ENCODE measurements at regions not wholly inside any gene's neighbourhood (a gene's known extent, or its start where the extent isn't known, plus 50 kb on each side); places are given as distances from the start of the nearest gene placed in this dataset.

DNA sequence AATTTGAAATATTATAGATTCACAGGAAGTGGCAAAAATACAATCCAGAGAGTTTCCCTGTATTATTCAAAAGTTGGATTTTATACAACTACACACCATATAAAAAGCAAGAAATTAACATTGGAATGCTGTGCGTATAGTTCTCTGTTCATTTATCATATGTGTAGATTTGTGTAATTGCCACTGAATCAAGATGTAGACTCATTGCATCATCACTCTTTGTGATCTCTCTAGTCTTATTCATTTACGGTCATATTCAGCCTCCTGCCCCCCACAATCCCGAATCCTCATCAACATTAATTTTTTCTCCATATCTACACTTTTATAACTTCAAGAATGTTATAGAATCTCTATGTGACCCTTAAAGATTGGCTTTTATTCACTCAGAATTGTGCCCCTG lies 390.6 kb upstream of the B3GAT1 start:
- FAIRE-seq (no peak), DNase-seq (ENCODE audit: extremely low read depth in 1 of 4, low spot score in 3 of 4) (no peak), ATAC-seq (no peak)
- H3K4me2 ChIP-seq (ENCODE audit: insufficient read depth, low read length) = no peak overlapping the region
- TF ChIP-seq, protein P1, sequence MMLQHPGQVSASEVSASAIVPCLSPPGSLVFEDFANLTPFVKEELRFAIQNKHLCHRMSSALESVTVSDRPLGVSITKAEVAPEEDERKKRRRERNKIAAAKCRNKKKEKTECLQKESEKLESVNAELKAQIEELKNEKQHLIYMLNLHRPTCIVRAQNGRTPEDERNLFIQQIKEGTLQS (IDR thresholded peaks at IDR 0.05) = peak; percentile 62
- TF ChIP-seq, protein P1 (CRISPR knock-in tag; conservative IDR thresholded peaks at IDR 0.05) = no peak
- TF ChIP-seq CEBPB (tag; IDR thresholded peaks at IDR 0.05) (0 out of 2 replicates have a peak, but pooled peaks have one; percentile 12), CEBPG (CRISPR knock-in tag; IDR thresholded peaks at IDR 0.05) (no peak), CEBPG (tag; conservative IDR thresholded peaks at IDR 0.05 in 1 of 2, IDR thresholded peaks at IDR 0.05 in 1 of 2) (peak; percentile 22 to 68; a peak in 3 of 4 replicates), EP300 (IDR thresholded peaks at IDR 0.05; ENCODE audit: low read length) (no peak)
- no peak overlapping the region for H2AFZ ChIP-seq (ENCODE audit: low read depth, low read length)
- H3K9ac ChIP-seq (ENCODE audit: insufficient read depth in 1 of 2, low read depth in 2 of 2, low read length in 2 of 2) = no peak overlapping the region
- H3K36me3 ChIP-seq (ENCODE audit: control insufficient read depth, insufficient read depth, low read length) = no peaks in the 10 kb centered on the region
- peaks cover 3 to 27% of the 10 kb centered on the region in 2 experiments; a peak in 3 of 5 replicates for H3K27me3 ChIP-seq (ENCODE audit: control insufficient read depth in 2 of 2, insufficient read depth in 2 of 2, low read length in 2 of 2)
- no peaks in the 10 kb centered on the region for H3K4me1 ChIP-seq (replicated peaks in 1 of 2; ENCODE audit: control insufficient read depth in 2 of 2, insufficient read depth in 2 of 2, low read length in 2 of 2)
- WGBS (ENCODE audit: insufficient coverage, low coverage, missing lambda C conversion rate) = 2% methylated on average over 3 of the region's 3 CpGs
- CTCF ChIA-PET (ENCODE audit: low intra/inter-chr PET ratio) = no interaction called here
- in situ Hi-C loops (cut with MboI) (no loop called here), intact Hi-C loops (cut with micrococcal nuclease) (no loop called here)
- H3K9me3 ChIP-seq (replicated peaks; ENCODE audit: control insufficient read depth, insufficient read depth, low read depth, low read length) = no peaks in the 10 kb centered on the region
- no peaks in the 10 kb centered on the region for H3K9me1 ChIP-seq (ENCODE audit: control insufficient read depth, insufficient read depth, low read length)
- POLR2A ChIA-PET = no interaction called here
- no TSS peak for BruUV-seq (replicated peaks)
- H3K4me3 ChIP-seq = no peak overlapping the region
- H3K79me2 ChIP-seq (ENCODE audit: control insufficient read depth, insufficient read depth, low read length) = no peaks in the 10 kb centered on the region
- H4K20me1 ChIP-seq (replicated peaks; ENCODE audit: control insufficient read depth, insufficient read depth, low read length) = no peaks in the 10 kb centered on the region
- H3K27ac ChIP-seq (ENCODE audit: extremely low read depth, low read depth, low read length) = no peak overlapping the region

DNA sequence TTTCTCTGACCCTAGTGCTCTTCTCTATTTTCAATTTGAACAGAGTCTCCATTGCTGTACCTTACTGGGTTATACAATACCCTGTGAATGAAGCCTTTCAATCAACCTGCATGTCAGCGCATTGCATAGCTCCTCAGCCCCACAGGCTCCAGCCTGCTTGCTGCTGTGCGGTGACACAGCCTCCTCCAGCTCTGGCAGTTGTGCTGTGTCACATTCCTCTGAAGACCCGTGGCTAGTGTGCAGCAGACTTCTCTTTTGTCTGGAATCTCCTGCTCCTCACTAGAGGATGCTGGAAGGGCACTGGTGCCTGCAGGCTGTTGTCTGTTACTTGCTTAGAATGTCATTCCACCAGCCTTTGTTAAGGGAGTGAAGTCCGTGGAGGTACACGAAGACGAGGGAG lies 390.1 kb upstream of the B3GAT1 start:
- no peaks in the 10 kb centered on the region for H4K20me1 ChIP-seq (replicated peaks; ENCODE audit: control insufficient read depth, insufficient read depth, low read length)
- in situ Hi-C loops (cut with MboI) (no loop called here), intact Hi-C loops (cut with micrococcal nuclease) (no loop called here)
- no peaks in the 10 kb centered on the region for H3K9me3 ChIP-seq (replicated peaks; ENCODE audit: control insufficient read depth, insufficient read depth, low read depth, low read length)
- no peak for DNase-seq (ENCODE audit: extremely low read depth in 1 of 4, low spot score in 3 of 4)
- ATAC-seq = peak; percentile 56
- H3K4me1 ChIP-seq (replicated peaks in 1 of 2; ENCODE audit: control insufficient read depth in 2 of 2, insufficient read depth in 2 of 2, low read length in 2 of 2) = no peaks in the 10 kb centered on the region
- H3K9ac ChIP-seq (ENCODE audit: insufficient read depth in 1 of 2, low read depth in 2 of 2, low read length in 2 of 2) = no peak overlapping the region
- no peaks in the 10 kb centered on the region for H3K9me1 ChIP-seq (ENCODE audit: control insufficient read depth, insufficient read depth, low read length)
- 0% methylated on average over 6 of the region's 6 CpGs for WGBS (ENCODE audit: insufficient coverage, low coverage, missing lambda C conversion rate)
- H3K4me3 ChIP-seq = no peak overlapping the region
- BruUV-seq (replicated peaks) = no TSS peak
- ChIA-PET POLR2A (no interaction called here), CTCF (ENCODE audit: low intra/inter-chr PET ratio) (no interaction called here)
- peaks cover 3 to 28% of the 10 kb centered on the region in 2 experiments; a peak in 3 of 5 replicates for H3K27me3 ChIP-seq (ENCODE audit: control insufficient read depth in 2 of 2, insufficient read depth in 2 of 2, low read length in 2 of 2)
- no peaks in the 10 kb centered on the region for H3K36me3 ChIP-seq (ENCODE audit: control insufficient read depth, insufficient read depth, low read length)
- no peak for FAIRE-seq
- H2AFZ ChIP-seq (ENCODE audit: low read depth, low read length) = no peak overlapping the region
- no peak overlapping the region for H3K4me2 ChIP-seq (ENCODE audit: insufficient read depth, low read length)
- H3K27ac ChIP-seq (ENCODE audit: extremely low read depth, low read depth, low read length) = no peak overlapping the region
- H3K79me2 ChIP-seq (ENCODE audit: control insufficient read depth, insufficient read depth, low read length) = no peaks in the 10 kb centered on the region
- TF ChIP-seq DACH1 (IDR thresholded peaks at IDR 0.05; ENCODE audit: partially characterized antibody) = no peak
- TF ChIP-seq ZNF507 (tag; conservative IDR thresholded peaks at IDR 0.05) = no peak
- no peak for TF ChIP-seq ZKSCAN3 (CRISPR knock-in tag; IDR thresholded peaks at IDR 0.05)
- no peak for TF ChIP-seq MYBL2 (IDR thresholded peaks at IDR 0.05; ENCODE audit: low read depth)
- TF ChIP-seq MYBL2 (CRISPR knock-in tag; IDR thresholded peaks at IDR 0.05; ENCODE audit: borderline replicate concordance) = no peak
- TF ChIP-seq ZC3H8 (IDR thresholded peaks at IDR 0.05) = no peak
- no peak for TF ChIP-seq ZNF512 (tag; IDR thresholded peaks at IDR 0.05)
- no peak for TF ChIP-seq E4F1 (CRISPR knock-in tag; IDR thresholded peaks at IDR 0.05; ENCODE audit: borderline replicate concordance)
